GM12892 (cell line): ENCODE measurements at regions not wholly inside any gene's neighbourhood (a gene's known extent, or its start where the extent isn't known, plus 50 kb on each side); places are given as distances from the start of the nearest gene placed in this dataset.

Source experiments
- POLR2A ChIP-seq: IDR thresholded peaks from 2 replicates; pipeline ENCODE4 v1.6.1; 2011; ENCODE audit warnings: low read depth, low read length, control low read depth
- POLR2AphosphoS5 ChIP-seq: IDR thresholded peaks from 2 replicates; pipeline ENCODE4 v1.6.1; 2011; ENCODE audit warnings: low read depth, low read length, control low read depth
- TAF1 ChIP-seq: IDR thresholded peaks from 2 replicates; pipeline ENCODE4 v1.6.1; 2011; ENCODE audit warnings: low read depth, mild to moderate bottlenecking, control low read depth, low read length, borderline replicate concordance

GRCh38 chr1:4532656-4533055, 121.8 kb upstream of the AJAP1 start:
- TF ChIP-seq POLR2AphosphoS5 (no peak), TAF1 (no peak), POLR2A (no peak)
